Ovary (tissue), 7 donors: ENCODE measurements at regions not wholly inside any gene's neighbourhood (a gene's known extent, or its start where the extent isn't known, plus 50 kb on each side); places are given as distances from the start of the nearest gene placed in this dataset.

ENCODE experiments used
- DNase-seq, 5 donors: peaks; one replicate each; pipeline ENCODE4 v3.0.0-alpha.2; 2019 to 2020
- H3K27ac ChIP-seq, 2 donors: fragments of 200-600 bp; one replicate each; pipeline versions ENCODE4 v1.5.1 to v1.8.0; 2019 to 2022
- H3K27me3 ChIP-seq: fragments of 200-600 bp; one replicate; pipeline ENCODE4 v1.8.0; 2022
- H3K36me3 ChIP-seq: fragments of 200-600 bp; sonication (generic); one replicate; pipeline ENCODE4 v1.5.1; 2019
- H3K4me1 ChIP-seq: one replicate; pipeline ENCODE4 v1.8.1; 2013; ENCODE audit warnings: mild to moderate bottlenecking, moderate library complexity; ENCODE audit not compliant: insufficient read depth
- H3K4me3 ChIP-seq: fragments of 200-600 bp; sonication (generic); one replicate; pipeline ENCODE4 v1.5.1; 2017
- H3K9me3 ChIP-seq, 2 donors: fragments of 200-600 bp in 1 of 2; sonication (generic) in 1 of 2; one replicate each; pipeline versions ENCODE4 v1.5.1 to v1.8.1; 2013 to 2019; ENCODE audit warnings: mild to moderate bottlenecking in 1 of 2, moderate library complexity in 1 of 2
- CTCF ChIP-seq, 3 donors: fragments of 450-650 bp in 2 of 3; fragments of 200-600 bp in 1 of 3; IDR thresholded peaks; one replicate each; pipeline versions ENCODE4 v1.5.1 to v1.8.0; 2016 to 2022; ENCODE audit warnings: antibody characterized with exemption in 3 of 3, mild to moderate bottlenecking in 1 of 3
- EP300 ChIP-seq: sonication (generic); formaldehyde crosslinking; IDR thresholded peaks from one replicate; pipeline ENCODE4 v1.6.1; 2017; ENCODE audit warnings: antibody characterized with exemption
- POLR2A ChIP-seq: fragments of 450-650 bp; IDR thresholded peaks from one replicate; pipeline ENCODE4 v1.6.1; 2017; ENCODE audit warnings: antibody characterized with exemption, mild to moderate bottlenecking, moderate library complexity
- WGBS, 3 donors: extraction: QIAGEN DNeasy Blood & Tissue Kit in 1 of 3; methylation state at CpG; one replicate each; pipeline versions ENCODE4 v1.1.5 to v1.1.7; 2013 to 2017; 5-methylcytosine and 5-hydroxymethylcytosine counted together
- intact Hi-C, 4 donors: fragments of 100-400 bp; cut with DNase I; formaldehyde crosslinking; loops; one replicate each; pipeline versions ENCODE4 v1.11.0 to v1.15.1; 2022 to 2023
- donor health status: DM: no; HTN: no; CAD: no; lungs with moderate emphysema.
- donor health status: DM: no; HTN: no; CAD: no.
- donor health status: Bipolar disorder and iron deficiency.
- donor health status: DM: no; HTN: no; CAD: no.
- donor health status: DM: yes; HTN: yes; CAD: no.

DNA sequence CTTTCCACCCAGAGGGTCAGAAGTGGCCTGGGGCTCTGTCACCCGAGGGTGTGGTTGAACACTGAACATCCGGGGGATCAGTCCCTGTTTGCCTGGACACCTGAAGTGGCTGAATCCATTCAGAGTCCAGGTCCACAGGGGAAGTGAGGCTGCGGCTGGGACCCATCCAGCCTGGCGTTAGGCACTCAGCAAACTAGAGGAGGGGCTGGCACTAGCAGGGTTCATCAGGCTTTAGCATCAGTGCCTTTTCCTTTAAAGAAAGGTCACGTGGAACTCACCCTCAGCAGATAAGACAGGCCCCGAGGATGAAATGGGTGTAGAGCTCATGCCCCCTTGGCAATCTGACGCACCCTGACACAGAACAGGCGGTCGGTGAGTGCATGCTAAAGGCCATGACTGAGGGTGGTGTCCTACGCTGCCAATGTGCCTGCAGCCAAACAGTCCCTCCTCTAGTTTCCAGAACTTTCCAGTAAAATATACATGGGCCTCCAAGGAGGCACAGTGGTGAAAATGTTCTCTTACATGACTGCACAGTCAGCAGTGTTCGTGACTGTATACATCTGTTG, 72.4 kb upstream of the ARHGEF7 start:
- H3K27ac ChIP-seq = no peak overlapping the region
- H3K36me3 ChIP-seq = no peaks in the 10 kb centered on the region
- no peaks in the 10 kb centered on the region for H3K27me3 ChIP-seq
- TF ChIP-seq EP300 (no peak), POLR2A (no peak)
- H3K4me3 ChIP-seq = no peak overlapping the region
- no peak for DNase-seq
- WGBS, 3 donors = 78 to 81% (median 81%) methylated on average over 11 of the region's 11 CpGs
- intact Hi-C loops = loop anchor here in 2 of 4 donors (5.0 to 10.0 kb wide), 3 partner anchors 98 to 448 kb away; no protein-coding TSS in a partner anchor
- peaks cover 1% of the 10 kb centered on the region for H3K4me1 ChIP-seq
- no peaks in the 10 kb centered on the region for H3K9me3 ChIP-seq

GRCh38 chr13:111040830-111041229, 74.3 kb upstream of the ARHGEF7 start:
- DNase-seq = no peak
- Histone ChIP-seq H3K36me3 (no peaks in the 10 kb centered on the region), H3K4me1 (no peaks in the 10 kb centered on the region), H3K27me3 (no peaks in the 10 kb centered on the region), H3K4me3 (no peak overlapping the region), H3K27ac (no peak overlapping the region), H3K9me3 (no peaks in the 10 kb centered on the region)
- no peak for TF ChIP-seq CTCF (IDR thresholded peaks at IDR 0.05)
- 55 to 56% (median 55%) methylated on average over 7 of the region's 7 CpGs for WGBS, 3 donors
- intact Hi-C loops = loop anchor here in 2 of 4 donors (5.0 to 10.0 kb wide), 3 partner anchors 96 to 446 kb away; no protein-coding TSS in a partner anchor

- TF ChIP-seq EP300 = no peak
- no peak for TF ChIP-seq CTCF (IDR thresholded peaks at IDR 0.05)
- no peak for TF ChIP-seq POLR2A
- Histone ChIP-seq H3K27me3 (no peaks in the 10 kb centered on the region), H3K4me3 (no peak overlapping the region), H3K9me3 (no peaks in the 10 kb centered on the region), H3K36me3 (no peaks in the 10 kb centered on the region), H3K27ac (no peak overlapping the region), H3K4me1 (no peaks in the 10 kb centered on the region)
- WGBS, 3 donors = 80 to 85% (median 85%) methylated on average over 5 of the region's 5 CpGs
- intact Hi-C loops = loop anchor here in 2 of 4 donors (5.0 to 10.0 kb wide), 3 partner anchors 95 to 445 kb away; no protein-coding TSS in a partner anchor
- no peak for DNase-seq
Measured at GRCh38 chr13:111039735-111040134, 75.4 kb upstream of the ARHGEF7 start.

- no peak overlapping the region for H3K4me3 ChIP-seq
- H3K36me3 ChIP-seq = no peaks in the 10 kb centered on the region
- H3K27ac ChIP-seq = no peak overlapping the region
- DNase-seq = no peak
- 70 to 85% (median 71%) methylated on average over 7 of the region's 7 CpGs for WGBS, 3 donors
- H3K27me3 ChIP-seq = no peaks in the 10 kb centered on the region
- TF ChIP-seq CTCF (IDR thresholded peaks at IDR 0.05) (no peak), POLR2A (no peak), EP300 (no peak)
- H3K4me1 ChIP-seq = no peaks in the 10 kb centered on the region
- H3K9me3 ChIP-seq = no peaks in the 10 kb centered on the region
- intact Hi-C loops = no loop called here
Measured at GRCh38 chr13:111038887-111039286, 76.2 kb upstream of the ARHGEF7 start.

- 23 to 37% (median 25%) methylated on average over 12 of the region's 12 CpGs for WGBS, 3 donors
- no peaks in the 10 kb centered on the region for H3K27me3 ChIP-seq
- no peak overlapping the region for H3K4me3 ChIP-seq
- no peaks in the 10 kb centered on the region for H3K4me1 ChIP-seq
- no peaks in the 10 kb centered on the region for H3K9me3 ChIP-seq
- DNase-seq = no peak
- intact Hi-C loops = no loop called here
- no peaks in the 10 kb centered on the region for H3K36me3 ChIP-seq
- TF ChIP-seq CTCF (IDR thresholded peaks at IDR 0.05) (peak in 1 of 3 donors; percentile 17), EP300 (no peak), POLR2A (no peak)
- no peak overlapping the region for H3K27ac ChIP-seq
Measured at GRCh38 chr13:111037927-111038326, 77.2 kb upstream of the ARHGEF7 start.
